CD4-positive, alpha-beta T cell treated with Interleukin-2 at 100 ng/mL for 4 hours (primary cell): ENCODE measurements at regions not wholly inside any gene's neighbourhood (a gene's known extent, or its start where the extent isn't known, plus 50 kb on each side); places are given as distances from the start of the nearest gene placed in this dataset.
"Not testable (repeated sequence)": the region's sequence is repeated elsewhere in the genome, so short reads cannot be mapped to it uniquely, and the experiment has no call there.

Source experiments
- DNase-seq: peaks from one replicate; pipeline ENCODE4 v3.0.0-alpha.2; 2020; ENCODE audit warnings: low spot score

- DNase-seq = not testable (repeated sequence)
Observed at GRCh38 chr5:96319981-96320739, 112.9 kb downstream of the PCSK1 start.

- no peak for DNase-seq
Observed at GRCh38 chr5:96318569-96319110, 114.4 kb downstream of the PCSK1 start.

- no peak for DNase-seq
Observed at GRCh38 chr5:96317945-96318344, 115.1 kb downstream of the PCSK1 start.

GRCh38 chr5:96316487-96316886, 116.6 kb downstream of the PCSK1 start:
- DNase-seq = no peak

- no peak for DNase-seq
Observed at GRCh38 chr5:96316017-96316416, 117.0 kb downstream of the PCSK1 start.

- no peak for DNase-seq
Observed at GRCh38 chr5:96315431-96315830, 117.6 kb downstream of the PCSK1 start.

- DNase-seq = no peak
Observed at GRCh38 chr5:96312383-96312782, 120.7 kb downstream of the PCSK1 start.

- DNase-seq = not testable (repeated sequence)
Observed at GRCh38 chr5:96307047-96307446, 126.0 kb downstream of the PCSK1 start.

GRCh38 chr5:96302174-96302738, 130.8 kb downstream of the PCSK1 start:
- DNase-seq = no peak

- no peak for DNase-seq
Observed at GRCh38 chr5:96300976-96301375, 132.1 kb downstream of the PCSK1 start.

- DNase-seq = no peak
Observed at GRCh38 chr5:96297867-96298266, 135.2 kb downstream of the PCSK1 start.

GRCh38 chr5:96297290-96297689, 135.8 kb downstream of the PCSK1 start:
- DNase-seq = no peak

GRCh38 chr5:96294884-96295202, 138.2 kb downstream of the PCSK1 start:
- no peak for DNase-seq

GRCh38 chr5:96293966-96294883, 138.8 kb downstream of the PCSK1 start:
- DNase-seq = no peak

- DNase-seq = no peak
Observed at GRCh38 chr5:96292582-96293247, 140.3 kb downstream of the PCSK1 start.

- not testable (repeated sequence) for DNase-seq
Observed at GRCh38 chr5:96289287-96289686, 143.8 kb downstream of the PCSK1 start.

GRCh38 chr5:96288845-96289185, 144.2 kb downstream of the PCSK1 start:
- no peak for DNase-seq

GRCh38 chr5:96288166-96288844, 144.7 kb downstream of the PCSK1 start:
- DNase-seq = no peak

GRCh38 chr5:96287136-96287535, 145.9 kb downstream of the PCSK1 start:
- DNase-seq = no peak

GRCh38 chr5:96285823-96286222, 147.2 kb downstream of the PCSK1 start:
- no peak for DNase-seq

- DNase-seq = no peak
Observed at GRCh38 chr5:96284727-96285389, 148.2 kb downstream of the PCSK1 start.
